Panc1 (cell line): ENCODE measurements at regions not wholly inside any gene's neighbourhood (a gene's known extent, or its start where the extent isn't known, plus 50 kb on each side); places are given as distances from the start of the nearest gene placed in this dataset.

Experiments used
- ATAC-seq: fragments of 200-7000 bp; cut with Tn5 transposase; 2 replicates; pipeline ENCODE4 v1.9.1; 2020; ENCODE audit warnings: mild to moderate bottlenecking, moderate library complexity
- BruUV-seq: library from RNA; stranded (reverse); fragments of 400-500 nt; replicated peaks from 2 replicates; lab custom pipeline; 2021; lab: Mats Ljungman, UMichigan
- CTCF ChIA-PET: fragments of 300-600 bp; sonication (Branson Sonifier 250); formaldehyde crosslinking; loops from one replicate; lab custom pipeline; 2022; ENCODE audit warnings: antibody characterized with exemption; lab: Charles Lee
- POLR2A ChIA-PET: fragments of 300-600 bp; sonication (Branson Sonifier 250); formaldehyde crosslinking; loops from one replicate; lab custom pipeline; 2022; ENCODE audit warnings: antibody characterized with exemption; lab: Charles Lee
- DNase-seq: peaks from one replicate; pipeline ENCODE4 v3.0.0-alpha.2; 2010; ENCODE audit warnings: low read depth, low spot score
- H3K27ac ChIP-seq: 2 replicates; pipeline ENCODE4 v1.5.1; 2011; ENCODE audit warnings: mild to moderate bottlenecking, low read length, inconsistent platforms
- H3K27me3 ChIP-seq: fragments of 200-500 bp; sonication (Bioruptor generic); 2 replicates; pipeline ENCODE4 v1.6.0; 2014; ENCODE audit warnings: low read length, inconsistent platforms; ENCODE audit not compliant: control insufficient read depth, insufficient read depth
- H3K36me3 ChIP-seq: fragments of 200-500 bp; sonication (Bioruptor generic); 2 replicates; pipeline ENCODE4 v1.5.1; 2014; ENCODE audit warnings: inconsistent platforms, mild to moderate bottlenecking, low read length, moderate library complexity; ENCODE audit not compliant: control insufficient read depth, insufficient read depth
- H3K4me1 ChIP-seq: 2 replicates; pipeline ENCODE4 v1.5.1; 2011; ENCODE audit warnings: inconsistent platforms, mild to moderate bottlenecking, low read length, moderate library complexity; ENCODE audit not compliant: control insufficient read depth, insufficient read depth
- H3K4me3 ChIP-seq, 2 experiments: 2 replicates each; pipeline ENCODE4 v1.5.1; 2011 to 2012; ENCODE audit warnings: low read depth in 2 of 2, low read length in 2 of 2, mild to moderate bottlenecking in 2 of 2, inconsistent platforms in 1 of 2, moderate library complexity in 1 of 2
- H3K9me3 ChIP-seq: fragments of 200-500 bp; sonication (Bioruptor generic); 2 replicates; pipeline ENCODE4 v1.5.1; 2014; ENCODE audit warnings: low read depth, mild to moderate bottlenecking, inconsistent platforms, low read length, moderate library complexity; ENCODE audit not compliant: control insufficient read depth, insufficient read depth
- POLR2AphosphoS5 ChIP-seq: IDR thresholded peaks from 2 replicates; pipeline ENCODE4 v1.6.1; 2012; ENCODE audit warnings: mild to moderate bottlenecking, low read depth, low read length, moderate library complexity
- SIN3A ChIP-seq: IDR thresholded peaks from 2 replicates; pipeline ENCODE4 v1.6.1; 2012; ENCODE audit warnings: low read depth, mild to moderate bottlenecking, low read length, moderate library complexity, borderline replicate concordance; ENCODE audit not compliant: insufficient read depth
- TCF7L2 ChIP-seq: IDR thresholded peaks from 2 replicates; pipeline ENCODE4 v1.6.1; 2011; ENCODE audit warnings: mild to moderate bottlenecking, low read depth, low read length, inconsistent platforms
- in situ Hi-C: cut with HindIII; loops from 2 replicates; pipeline ENCODE4 v1.10.0; 2016; ENCODE audit warnings: low sequenced_read_pairs, low pct_unique_long_range_greater_than_20kb
- intact Hi-C: fragments of 100-400 bp; cut with micrococcal nuclease; formaldehyde crosslinking; loops from one replicate; pipeline ENCODE4 v1.10.0; 2022; ENCODE audit not compliant: unreplicated experiment
- TF ChIP-seq, protein P1 (sequence below), 2 experiments: IDR thresholded peaks; 2 replicates each; pipeline ENCODE4 v1.6.1; 2011 to 2012; ENCODE audit warnings: low read depth in 2 of 2, control low read depth in 1 of 2, low read length in 1 of 2, mild to moderate bottlenecking in 1 of 2, moderate library complexity in 1 of 2; ENCODE audit not compliant: insufficient read depth in 1 of 2
- TF ChIP-seq, protein P2 (sequence below): fragments of 450-650 bp; IDR thresholded peaks from 2 replicates; pipeline ENCODE4 v1.5.1; 2017; ENCODE audit warnings: mild to moderate bottlenecking

DNA sequence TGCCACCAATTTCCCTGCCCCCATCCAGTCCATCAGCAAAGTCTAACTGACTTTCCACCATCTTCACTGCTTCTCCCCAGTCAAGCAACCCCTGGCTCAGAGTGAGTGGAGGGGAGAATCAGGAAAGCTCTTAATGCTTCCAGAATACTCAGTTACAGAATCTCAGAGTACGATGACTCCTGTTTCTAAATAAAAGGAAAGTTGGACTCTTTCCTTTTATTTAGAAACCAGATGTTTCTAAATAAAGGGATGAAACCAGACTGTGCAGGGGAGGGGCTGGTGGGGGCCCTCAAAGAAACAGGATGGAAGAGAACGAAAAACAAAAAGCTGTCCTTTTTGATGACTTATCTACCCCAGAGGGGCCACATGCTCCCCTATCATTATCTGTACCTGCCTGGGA is 85.2 kb upstream of the PPM1J start:
- ATAC-seq (no peak), DNase-seq (no peak)
- Histone ChIP-seq H3K9me3 (no peaks in the 10 kb centered on the region), H3K4me3 (no peak overlapping the region), H3K36me3 (no peaks in the 10 kb centered on the region), H3K27ac (no peak overlapping the region), H3K4me1 (no peaks in the 10 kb centered on the region), H3K27me3 (no peaks in the 10 kb centered on the region)
- TF ChIP-seq TCF7L2, result no peak
- no peak for TF ChIP-seq SIN3A
- no peak for TF ChIP-seq POLR2AphosphoS5
- TF ChIP-seq, protein P1, sequence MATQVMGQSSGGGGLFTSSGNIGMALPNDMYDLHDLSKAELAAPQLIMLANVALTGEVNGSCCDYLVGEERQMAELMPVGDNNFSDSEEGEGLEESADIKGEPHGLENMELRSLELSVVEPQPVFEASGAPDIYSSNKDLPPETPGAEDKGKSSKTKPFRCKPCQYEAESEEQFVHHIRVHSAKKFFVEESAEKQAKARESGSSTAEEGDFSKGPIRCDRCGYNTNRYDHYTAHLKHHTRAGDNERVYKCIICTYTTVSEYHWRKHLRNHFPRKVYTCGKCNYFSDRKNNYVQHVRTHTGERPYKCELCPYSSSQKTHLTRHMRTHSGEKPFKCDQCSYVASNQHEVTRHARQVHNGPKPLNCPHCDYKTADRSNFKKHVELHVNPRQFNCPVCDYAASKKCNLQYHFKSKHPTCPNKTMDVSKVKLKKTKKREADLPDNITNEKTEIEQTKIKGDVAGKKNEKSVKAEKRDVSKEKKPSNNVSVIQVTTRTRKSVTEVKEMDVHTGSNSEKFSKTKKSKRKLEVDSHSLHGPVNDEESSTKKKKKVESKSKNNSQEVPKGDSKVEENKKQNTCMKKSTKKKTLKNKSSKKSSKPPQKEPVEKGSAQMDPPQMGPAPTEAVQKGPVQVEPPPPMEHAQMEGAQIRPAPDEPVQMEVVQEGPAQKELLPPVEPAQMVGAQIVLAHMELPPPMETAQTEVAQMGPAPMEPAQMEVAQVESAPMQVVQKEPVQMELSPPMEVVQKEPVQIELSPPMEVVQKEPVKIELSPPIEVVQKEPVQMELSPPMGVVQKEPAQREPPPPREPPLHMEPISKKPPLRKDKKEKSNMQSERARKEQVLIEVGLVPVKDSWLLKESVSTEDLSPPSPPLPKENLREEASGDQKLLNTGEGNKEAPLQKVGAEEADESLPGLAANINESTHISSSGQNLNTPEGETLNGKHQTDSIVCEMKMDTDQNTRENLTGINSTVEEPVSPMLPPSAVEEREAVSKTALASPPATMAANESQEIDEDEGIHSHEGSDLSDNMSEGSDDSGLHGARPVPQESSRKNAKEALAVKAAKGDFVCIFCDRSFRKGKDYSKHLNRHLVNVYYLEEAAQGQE (IDR thresholded peaks at IDR 0.05; ENCODE audit: insufficient read depth in 1 of 2, low read depth in 2 of 2, low read length in 1 of 2), result no peak
- TF ChIP-seq, protein P2, sequence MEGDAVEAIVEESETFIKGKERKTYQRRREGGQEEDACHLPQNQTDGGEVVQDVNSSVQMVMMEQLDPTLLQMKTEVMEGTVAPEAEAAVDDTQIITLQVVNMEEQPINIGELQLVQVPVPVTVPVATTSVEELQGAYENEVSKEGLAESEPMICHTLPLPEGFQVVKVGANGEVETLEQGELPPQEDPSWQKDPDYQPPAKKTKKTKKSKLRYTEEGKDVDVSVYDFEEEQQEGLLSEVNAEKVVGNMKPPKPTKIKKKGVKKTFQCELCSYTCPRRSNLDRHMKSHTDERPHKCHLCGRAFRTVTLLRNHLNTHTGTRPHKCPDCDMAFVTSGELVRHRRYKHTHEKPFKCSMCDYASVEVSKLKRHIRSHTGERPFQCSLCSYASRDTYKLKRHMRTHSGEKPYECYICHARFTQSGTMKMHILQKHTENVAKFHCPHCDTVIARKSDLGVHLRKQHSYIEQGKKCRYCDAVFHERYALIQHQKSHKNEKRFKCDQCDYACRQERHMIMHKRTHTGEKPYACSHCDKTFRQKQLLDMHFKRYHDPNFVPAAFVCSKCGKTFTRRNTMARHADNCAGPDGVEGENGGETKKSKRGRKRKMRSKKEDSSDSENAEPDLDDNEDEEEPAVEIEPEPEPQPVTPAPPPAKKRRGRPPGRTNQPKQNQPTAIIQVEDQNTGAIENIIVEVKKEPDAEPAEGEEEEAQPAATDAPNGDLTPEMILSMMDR, result no peak
- intact Hi-C loops (loop anchor here (10.0 kb wide), 1 partner anchor 245 kb away; no protein-coding TSS in a partner anchor), in situ Hi-C loops (no loop called here)
- CTCF ChIA-PET, result interaction anchor here (0.6 to 0.7 kb wide), 2 partner anchors 72 to 273 kb away, joined by 3 read pairs; partner anchors contain the start of gene LRIG2
- no TSS peak for BruUV-seq
- POLR2A ChIA-PET, result no interaction called here

DNA sequence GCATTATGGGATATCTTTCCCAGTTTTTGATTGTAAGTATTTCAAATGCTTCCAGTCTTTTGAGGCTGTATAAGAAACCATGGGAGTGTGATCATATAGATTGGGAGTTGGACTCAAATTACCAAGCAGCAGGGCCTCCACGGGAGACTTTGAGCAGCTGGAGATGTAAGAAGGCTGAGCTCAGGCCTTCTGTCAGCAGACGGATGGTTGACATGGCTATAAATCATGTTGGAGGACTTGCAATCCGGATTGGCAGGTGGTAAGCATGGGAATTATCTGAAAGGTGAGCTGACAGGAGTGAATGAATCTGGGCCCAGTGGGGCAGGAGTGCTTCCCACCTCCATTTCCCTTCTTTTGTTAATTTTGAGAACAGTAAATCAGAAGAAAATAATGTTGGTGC is 83.2 kb upstream of the PPM1J start:
- Histone ChIP-seq H3K27me3 (no peaks in the 10 kb centered on the region), H3K4me1 (no peaks in the 10 kb centered on the region), H3K4me3 (no peak overlapping the region), H3K9me3 (no peaks in the 10 kb centered on the region), H3K36me3 (no peaks in the 10 kb centered on the region), H3K27ac (no peak overlapping the region)
- in situ Hi-C loops, result no loop called here
- ATAC-seq (no peak), DNase-seq (no peak)
- no TSS peak for BruUV-seq
- TF ChIP-seq TCF7L2, result no peak
- TF ChIP-seq, protein P1 (IDR thresholded peaks at IDR 0.05; ENCODE audit: insufficient read depth in 1 of 2, low read depth in 2 of 2, low read length in 1 of 2), result no peak
- no peak for TF ChIP-seq POLR2AphosphoS5
- POLR2A ChIA-PET, result no interaction called here
- intact Hi-C loops, result no loop called here
- CTCF ChIA-PET, result no interaction called here
